Heart left ventricle (tissue), 16 donors: ENCODE measurements at regions not wholly inside any gene's neighbourhood (a gene's known extent, or its start where the extent isn't known, plus 50 kb on each side); places are given as distances from the start of the nearest gene placed in this dataset.

Experiments used
- ATAC-seq, 4 donors: fragments of 200-7000 bp; cut with Tn5 transposase; one replicate each; pipeline ENCODE4 v1.9.1; 2020 to 2022; ENCODE audit warnings: moderate library complexity in 4 of 4, mild to moderate bottlenecking in 3 of 4, moderate number of reproducible peaks in 1 of 4
- DNase-seq, 5 donors: peaks; one replicate each; pipeline ENCODE4 v3.0.0-alpha.2; 2020
- H3K27ac ChIP-seq, 12 donors: fragments of 200-600 bp; sonication (generic) in 4 of 12; one replicate each; pipeline versions ENCODE4 v1.5.0 to v1.8.0; 2016 to 2022; ENCODE audit warnings: mild to moderate bottlenecking in 2 of 12
- H3K27me3 ChIP-seq, 9 donors: fragments of 200-600 bp; sonication (generic) in 2 of 9; one replicate each; pipeline versions ENCODE4 v1.5.1 to v1.8.0; 2016 to 2022; ENCODE audit warnings: mild to moderate bottlenecking in 3 of 9
- H3K36me3 ChIP-seq, 9 donors: fragments of 200-600 bp; sonication (generic) in 2 of 9; one replicate each; pipeline versions ENCODE4 v1.5.0 to v1.8.0; 2018 to 2022; ENCODE audit warnings: mild to moderate bottlenecking in 2 of 9
- H3K4me1 ChIP-seq, 12 donors: fragments of 200-600 bp; sonication (generic) in 4 of 12; one replicate each; pipeline versions ENCODE4 v1.5.0 to v1.8.0; 2016 to 2022; ENCODE audit warnings: mild to moderate bottlenecking in 3 of 12
- H3K4me3 ChIP-seq, 12 donors: fragments of 200-600 bp; sonication (generic) in 4 of 12; one replicate each; pipeline versions ENCODE4 v1.5.0 to v1.8.0; 2017 to 2022; ENCODE audit warnings: mild to moderate bottlenecking in 9 of 12, moderate library complexity in 4 of 12
- H3K9me3 ChIP-seq, 12 donors: fragments of 200-600 bp; sonication (generic) in 4 of 12; one replicate each; pipeline versions ENCODE4 v1.5.0 to v1.8.0; 2016 to 2022; ENCODE audit warnings: mild to moderate bottlenecking in 1 of 12
- POLR2A ChIP-seq, 2 donors: fragments of 450-650 bp; IDR thresholded peaks; one replicate each; pipeline ENCODE4 v1.6.1; 2017; ENCODE audit warnings: antibody characterized with exemption in 2 of 2, mild to moderate bottlenecking in 2 of 2, moderate library complexity in 2 of 2
- WGBS, 4 donors: extraction: QIAGEN DNeasy Blood & Tissue Kit in 2 of 4; methylation state at CpG; one replicate each; pipeline versions ENCODE4 v1.1.5 to v1.1.7; 2013 to 2018; 5-methylcytosine and 5-hydroxymethylcytosine counted together
- intact Hi-C, 10 donors: fragments of 100-400 bp; cut with DNase I; formaldehyde crosslinking; loops; one replicate each; pipeline versions ENCODE4 v1.11.1 to v1.14.2; 2022
- TF ChIP-seq, protein P1 (sequence below), 12 donors: fragments of 200-600 bp; sonication (generic) in 4 of 12; IDR thresholded peaks; one replicate each; pipeline versions ENCODE4 v1.5.0 to v1.8.0; 2018 to 2022; ENCODE audit warnings: antibody characterized with exemption in 12 of 12, mild to moderate bottlenecking in 5 of 12
- donor health status: ischemic (EF 13 %, LVEDD 7.1; RV severe dilation, severe dysfunction).
- donor health status: healthy with polysubstance abuse.
- donor health status: DM: no; HTN: yes; CAD: no.
- donor health status: DM: no; HTN: no; CAD: no.
- donor health status: ischemic (EF 25% LVEDD 6.9; RV normal size, moderate dysfunction).
- donor health status: ischemic (EF 25% LVEDD 5.7; RV mildly dilated, moderate dysfunction).
- donor health status: healthy.
- donor health status: DM: yes; HTN: yes; CAD: no.
- donor health status: ischemic (EF 35%, LVEDD 5.7; RV mildly dilated, moderate dysfunction).
- donor health status: nonischemic (EF 11% LVEDD 7.7; RV severe dilation, severe dysfunction).
- donor health status: DM: yes; HTN: yes; CAD: no.
- donor health status: PGD.
- donor health status: ischemic (EF 29% LVEDD 5.4; RV normal size, mild dysfunction).
- donor health status: nonischemic (EF 23%, LVEDD 6.1; RV moderate dilation, normal function).

DNA sequence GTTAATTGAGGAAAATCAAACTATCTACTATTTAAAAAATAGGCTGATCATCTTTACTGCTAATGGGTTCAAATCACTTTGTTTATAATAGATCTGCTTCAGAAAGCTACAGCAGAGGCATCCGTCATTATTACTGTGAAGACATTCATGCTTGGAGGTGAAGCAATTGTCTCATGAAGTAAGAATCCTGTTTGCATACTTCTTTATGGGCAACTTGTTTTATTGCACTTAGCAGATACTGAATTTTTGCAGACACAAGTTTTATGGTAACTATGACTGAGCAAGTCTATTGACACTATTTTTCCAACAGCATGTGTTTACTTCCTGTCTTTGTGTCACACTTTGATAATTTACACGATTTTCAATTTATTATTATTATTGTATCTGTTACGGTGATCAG is 573.9 kb downstream of the RFPL4B start:
- H3K27me3 ChIP-seq = no peaks in the 10 kb centered on the region
- no peaks in the 10 kb centered on the region for H3K36me3 ChIP-seq
- intact Hi-C loops = no loop called here
- no peaks in the 10 kb centered on the region for H3K4me1 ChIP-seq
- ATAC-seq = no peak
- TF ChIP-seq, protein P1, sequence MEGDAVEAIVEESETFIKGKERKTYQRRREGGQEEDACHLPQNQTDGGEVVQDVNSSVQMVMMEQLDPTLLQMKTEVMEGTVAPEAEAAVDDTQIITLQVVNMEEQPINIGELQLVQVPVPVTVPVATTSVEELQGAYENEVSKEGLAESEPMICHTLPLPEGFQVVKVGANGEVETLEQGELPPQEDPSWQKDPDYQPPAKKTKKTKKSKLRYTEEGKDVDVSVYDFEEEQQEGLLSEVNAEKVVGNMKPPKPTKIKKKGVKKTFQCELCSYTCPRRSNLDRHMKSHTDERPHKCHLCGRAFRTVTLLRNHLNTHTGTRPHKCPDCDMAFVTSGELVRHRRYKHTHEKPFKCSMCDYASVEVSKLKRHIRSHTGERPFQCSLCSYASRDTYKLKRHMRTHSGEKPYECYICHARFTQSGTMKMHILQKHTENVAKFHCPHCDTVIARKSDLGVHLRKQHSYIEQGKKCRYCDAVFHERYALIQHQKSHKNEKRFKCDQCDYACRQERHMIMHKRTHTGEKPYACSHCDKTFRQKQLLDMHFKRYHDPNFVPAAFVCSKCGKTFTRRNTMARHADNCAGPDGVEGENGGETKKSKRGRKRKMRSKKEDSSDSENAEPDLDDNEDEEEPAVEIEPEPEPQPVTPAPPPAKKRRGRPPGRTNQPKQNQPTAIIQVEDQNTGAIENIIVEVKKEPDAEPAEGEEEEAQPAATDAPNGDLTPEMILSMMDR (IDR thresholded peaks at IDR 0.05) = no peak
- no peak for TF ChIP-seq POLR2A (IDR thresholded peaks at IDR 0.05)
- peaks cover 0 to 23% (median 13%) of the 10 kb centered on the region in 12 donors for H3K9me3 ChIP-seq
- H3K4me3 ChIP-seq = no peak overlapping the region
- H3K27ac ChIP-seq = no peak overlapping the region
- WGBS, 4 donors = 85 to 91% (median 88%) methylated on average over 3 of the region's 3 CpGs
- DNase-seq = no peak

DNA sequence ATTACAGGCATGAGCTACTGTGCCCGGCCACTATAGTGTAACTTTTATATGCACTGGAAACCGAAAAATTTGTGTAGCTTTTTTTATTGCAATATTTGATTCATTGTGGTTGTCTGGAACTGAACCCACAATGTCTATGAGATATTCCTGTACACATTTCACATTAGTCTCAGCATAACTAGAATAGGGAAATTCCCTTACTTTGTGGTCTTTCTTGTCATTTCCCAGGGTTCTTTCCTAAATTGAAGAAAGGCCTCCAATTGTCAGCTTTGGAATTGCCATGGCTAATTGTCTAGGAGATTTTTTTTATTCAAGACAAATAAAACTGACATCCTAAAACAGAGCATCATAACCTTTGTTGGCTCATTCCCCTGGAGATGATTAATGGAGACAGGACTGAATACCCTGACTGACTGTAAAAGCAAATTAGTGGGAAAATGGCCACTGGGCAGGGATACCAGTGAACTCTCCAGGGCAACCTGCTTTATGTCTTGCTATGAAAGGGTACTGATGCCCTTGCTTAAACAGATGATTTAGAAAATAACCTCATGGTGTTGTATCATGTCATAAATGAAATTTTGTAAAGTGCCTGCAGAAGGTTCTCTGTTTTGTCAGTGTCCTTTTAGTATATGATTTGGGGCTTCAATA is 576.9 kb downstream of the RFPL4B start:
- no peak for ATAC-seq
- no peaks in the 10 kb centered on the region for H3K27me3 ChIP-seq
- intact Hi-C loops = no loop called here
- TF ChIP-seq, protein P1 (IDR thresholded peaks at IDR 0.05) = no peak
- TF ChIP-seq POLR2A (IDR thresholded peaks at IDR 0.05) = no peak
- WGBS, 4 donors = 85 to 95% (median 92%) methylated on average over 2 of the region's 2 CpGs
- no peak overlapping the region for H3K27ac ChIP-seq
- no peaks in the 10 kb centered on the region for H3K4me1 ChIP-seq
- no peak overlapping the region for H3K4me3 ChIP-seq
- no peaks in the 10 kb centered on the region for H3K36me3 ChIP-seq
- H3K9me3 ChIP-seq = peaks cover 0 to 23% (median 13%) of the 10 kb centered on the region in 12 donors
- DNase-seq = no peak

DNA sequence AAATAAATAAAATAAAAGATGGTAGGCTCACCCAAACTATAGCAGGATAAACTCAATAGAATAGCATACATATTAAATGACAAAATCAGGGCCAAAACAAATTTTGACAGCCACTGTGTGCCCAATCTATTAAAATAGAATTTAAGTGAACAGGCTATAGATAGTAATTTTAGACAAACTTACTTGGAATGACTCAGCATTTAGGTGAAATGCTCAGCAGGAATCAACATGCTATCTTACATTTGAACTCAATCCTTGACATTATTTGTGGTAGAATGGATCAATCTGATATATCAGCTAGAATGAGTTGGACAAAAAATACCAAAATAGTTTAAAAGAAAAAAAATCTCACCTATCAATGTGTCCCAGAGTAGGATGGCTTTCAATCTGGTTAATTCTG is 578.6 kb downstream of the RFPL4B start:
- Histone ChIP-seq H3K4me3 (no peak overlapping the region), H3K4me1 (no peaks in the 10 kb centered on the region), H3K27ac (no peak overlapping the region), H3K9me3 (peaks cover 0 to 23% (median 13%) of the 10 kb centered on the region in 12 donors), H3K36me3 (no peaks in the 10 kb centered on the region), H3K27me3 (no peaks in the 10 kb centered on the region)
- ATAC-seq = no peak
- no peak for DNase-seq
- intact Hi-C loops = no loop called here
- TF ChIP-seq, protein P1 (IDR thresholded peaks at IDR 0.05) = no peak
- TF ChIP-seq POLR2A (IDR thresholded peaks at IDR 0.05) = no peak

DNA sequence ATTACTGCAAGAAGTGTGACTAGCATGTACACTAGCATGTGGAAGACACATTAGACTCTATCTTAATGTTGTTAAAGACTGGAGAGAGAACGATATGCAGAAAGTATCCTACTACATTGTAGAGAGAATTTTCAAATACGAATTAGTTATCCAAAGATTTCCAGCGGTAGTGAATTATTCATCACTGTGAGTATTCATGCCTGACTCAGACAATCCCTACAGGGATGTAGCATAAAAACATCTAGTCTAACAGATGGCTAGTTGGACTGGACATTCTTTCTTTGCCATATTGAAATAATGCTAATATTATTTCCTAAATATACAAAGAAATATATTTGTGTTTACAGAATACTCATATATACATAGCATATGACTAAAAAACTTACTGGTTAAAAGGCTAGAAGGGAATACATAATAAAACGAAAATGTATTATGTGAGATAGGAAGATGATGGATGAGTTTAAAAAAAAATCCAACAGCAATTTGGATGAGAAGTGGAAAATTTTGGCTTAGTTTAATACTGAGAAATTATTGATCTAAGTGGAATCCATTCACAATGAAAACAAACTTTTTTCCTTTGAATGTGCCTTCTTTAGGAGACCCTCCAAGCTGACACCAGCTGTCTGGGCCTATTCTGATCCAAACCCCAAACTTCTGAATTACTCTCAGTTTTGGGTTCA is 580.7 kb downstream of the RFPL4B start:
- no peak overlapping the region for H3K27ac ChIP-seq
- no peak overlapping the region for H3K4me3 ChIP-seq
- 74 to 88% (median 88%) methylated on average over 4 of the region's 4 CpGs for WGBS, 4 donors
- peaks cover 0 to 11% (median 3%) of the 10 kb centered on the region in 12 donors for H3K9me3 ChIP-seq
- DNase-seq (no peak), ATAC-seq (no peak)
- TF ChIP-seq, protein P1 (IDR thresholded peaks at IDR 0.05) = no peak
- TF ChIP-seq POLR2A (IDR thresholded peaks at IDR 0.05) = no peak
- H3K27me3 ChIP-seq = no peaks in the 10 kb centered on the region
- peaks cover 0 to 9% (median 0%) of the 10 kb centered on the region in 12 donors for H3K4me1 ChIP-seq
- H3K36me3 ChIP-seq = no peaks in the 10 kb centered on the region
- intact Hi-C loops = no loop called here
